Embryonic facial prominence (tissue), 1 donor: ENCODE measurements at regions not wholly inside any gene's neighbourhood (a gene's known extent, or its start where the extent isn't known, plus 50 kb on each side); places are given as distances from the start of the nearest gene placed in this dataset.
"Not testable (repeated sequence)": the region's sequence is repeated elsewhere in the genome, so short reads cannot be mapped to it uniquely, and the experiment has no call there.

Experiments used
- DNase-seq: peaks from one replicate; pipeline ENCODE4 v3.0.0-alpha.2; 2016; ENCODE audit errors: extremely low spot score

- no peak for DNase-seq
Measured at GRCh38 chr15:70526221-70526973, 237.0 kb downstream of the UACA start.

GRCh38 chr15:70525551-70525950, 237.8 kb downstream of the UACA start:
- DNase-seq: no peak

GRCh38 chr15:70524470-70524869, 238.9 kb downstream of the UACA start:
- DNase-seq: no peak

GRCh38 chr15:70523616-70524015, 239.7 kb downstream of the UACA start:
- DNase-seq: no peak

GRCh38 chr15:70523192-70523591, 240.2 kb downstream of the UACA start:
- DNase-seq: no peak

GRCh38 chr15:70522323-70522966, 240.9 kb downstream of the UACA start:
- DNase-seq: no peak

GRCh38 chr15:70521576-70522322, 241.6 kb downstream of the UACA start:
- no peak for DNase-seq

- no peak for DNase-seq
Measured at GRCh38 chr15:70519616-70520015, 243.7 kb downstream of the UACA start.

- no peak for DNase-seq
Measured at GRCh38 chr15:70519004-70519365, 244.4 kb downstream of the UACA start.

- no peak for DNase-seq
Measured at GRCh38 chr15:70518201-70519003, 245.0 kb downstream of the UACA start.

- no peak for DNase-seq
Measured at GRCh38 chr15:70517194-70517590, 246.2 kb downstream of the UACA start.

- no peak for DNase-seq
Measured at GRCh38 chr15:70516408-70517193, 246.8 kb downstream of the UACA start.

GRCh38 chr15:70514251-70514650, 249.1 kb downstream of the UACA start:
- no peak for DNase-seq

- DNase-seq: no peak
Measured at GRCh38 chr15:70513819-70514218, 249.5 kb downstream of the UACA start.

- no peak for DNase-seq
Measured at GRCh38 chr15:70512772-70513362, 250.5 kb downstream of the UACA start.

- DNase-seq: not testable (repeated sequence)
Measured at GRCh38 chr15:70511972-70512587, 251.3 kb downstream of the UACA start.

GRCh38 chr15:70510433-70510832, 252.9 kb downstream of the UACA start:
- DNase-seq: no peak

- DNase-seq: no peak
Measured at GRCh38 chr15:70509731-70510143, 253.6 kb downstream of the UACA start.

GRCh38 chr15:70509282-70509662, 254.1 kb downstream of the UACA start:
- no peak for DNase-seq

GRCh38 chr15:70508561-70509281, 254.6 kb downstream of the UACA start:
- no peak for DNase-seq
